ENCODE measurements at regions not wholly inside any gene's neighbourhood (a gene's known extent, or its start where the extent isn't known, plus 50 kb on each side); places are given as distances from the start of the nearest gene placed in this dataset.

GRCh38 chr3:17799312-17799711 lies 56.9 kb upstream of the TBC1D5 start:
- WGBS, 5 donors = 90 to 94% (median 92%) methylated on average over 5 of the region's 5 CpGs
- no peak for DNase-seq

DNA sequence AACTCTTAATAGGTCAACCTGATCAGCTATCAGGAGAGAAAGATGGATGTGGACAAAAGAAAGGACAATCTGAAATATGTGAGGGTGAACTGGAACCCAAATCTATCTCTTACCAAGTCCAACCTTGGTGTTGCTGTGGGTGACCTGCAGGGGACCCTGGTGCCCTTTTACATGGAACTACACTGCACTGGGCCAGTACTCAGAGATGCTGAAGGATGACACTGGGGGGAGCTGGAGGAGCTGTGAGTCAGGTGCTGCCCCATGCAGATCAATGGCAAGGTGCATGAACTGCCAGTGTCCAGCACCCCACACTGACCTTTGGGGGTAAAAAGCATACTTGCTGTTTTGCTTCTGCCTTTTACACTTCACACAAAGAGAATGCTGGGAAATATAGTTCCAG lies 55.6 kb upstream of the TBC1D5 start:
- Histone ChIP-seq H3K36me3 (no peaks in the 10 kb centered on the region), H3K9me3 (no peaks in the 10 kb centered on the region), H3K27me3 (no peaks in the 10 kb centered on the region), H3K4me3 (no peak overlapping the region), H3K27ac (no peak overlapping the region), H3K4me1 (no peaks in the 10 kb centered on the region)
- DNase-seq = no peak
- intact Hi-C loops (cut with DNase I; ENCODE audit: low total_unique reads) = no loop called here
- TF ChIP-seq POLR2A (IDR thresholded peaks at IDR 0.05) (no peak), EP300 (IDR thresholded peaks at IDR 0.05) (no peak), POLR2AphosphoS5 (IDR thresholded peaks at IDR 0.05) (no peak), CTCF (IDR thresholded peaks at IDR 0.05) (no peak)

More at GRCh38 chr3:17799312-17799711, 56.9 kb upstream of the TBC1D5 start:
- H3K4me1 ChIP-seq = no peaks in the 10 kb centered on the region
- H3K27me3 ChIP-seq = no peaks in the 10 kb centered on the region
- H3K27ac ChIP-seq = no peak overlapping the region
- H3K9me3 ChIP-seq = no peaks in the 10 kb centered on the region
- TF ChIP-seq POLR2A (IDR thresholded peaks at IDR 0.05) (no peak), POLR2AphosphoS5 (IDR thresholded peaks at IDR 0.05) (no peak), EP300 (IDR thresholded peaks at IDR 0.05) (no peak), CTCF (IDR thresholded peaks at IDR 0.05) (no peak)
- no peaks in the 10 kb centered on the region for H3K36me3 ChIP-seq
- intact Hi-C loops (cut with DNase I; ENCODE audit: low total_unique reads) = no loop called here
- no peak overlapping the region for H3K4me3 ChIP-seq

- TF ChIP-seq EP300 (IDR thresholded peaks at IDR 0.05) = no peak
- TF ChIP-seq POLR2AphosphoS5 (IDR thresholded peaks at IDR 0.05) = no peak
- no peak for TF ChIP-seq CTCF (IDR thresholded peaks at IDR 0.05)
- TF ChIP-seq POLR2A (IDR thresholded peaks at IDR 0.05) = no peak
- H3K4me1 ChIP-seq = no peaks in the 10 kb centered on the region
- no peak overlapping the region for H3K4me3 ChIP-seq
- no peak for DNase-seq
- no peaks in the 10 kb centered on the region for H3K27me3 ChIP-seq
- no peak overlapping the region for H3K27ac ChIP-seq
- intact Hi-C loops (cut with DNase I; ENCODE audit: low total_unique reads) = no loop called here
- no peaks in the 10 kb centered on the region for H3K36me3 ChIP-seq
- 65 to 70% (median 67%) methylated on average over 3 of the region's 3 CpGs for WGBS, 5 donors
- H3K9me3 ChIP-seq = peaks cover 0 to 10% (median 7%) of the 10 kb centered on the region in 4 donors
Measured at GRCh38 chr3:17795711-17796110, 53.3 kb upstream of the TBC1D5 start.

GRCh38 chr3:17795280-17795679 lies 52.8 kb upstream of the TBC1D5 start:
- no peaks in the 10 kb centered on the region for H3K4me1 ChIP-seq
- H3K27me3 ChIP-seq = no peaks in the 10 kb centered on the region
- TF ChIP-seq POLR2AphosphoS5 (IDR thresholded peaks at IDR 0.05) (no peak), EP300 (IDR thresholded peaks at IDR 0.05) (no peak), CTCF (IDR thresholded peaks at IDR 0.05) (no peak), POLR2A (IDR thresholded peaks at IDR 0.05) (no peak)
- intact Hi-C loops (cut with DNase I; ENCODE audit: low total_unique reads) = no loop called here
- no peak overlapping the region for H3K27ac ChIP-seq
- H3K4me3 ChIP-seq = no peak overlapping the region
- no peaks in the 10 kb centered on the region for H3K36me3 ChIP-seq
- DNase-seq = no peak
- 61 to 79% (median 76%) methylated on average over 1 of the region's 1 CpG for WGBS, 5 donors
- peaks cover 0 to 10% (median 7%) of the 10 kb centered on the region in 4 donors for H3K9me3 ChIP-seq

Measured in stomach (tissue), 8 donors.